ENCODE measurements at regions not wholly inside any gene's neighbourhood (a gene's known extent, or its start where the extent isn't known, plus 50 kb on each side); places are given as distances from the start of the nearest gene placed in this dataset.

DNA sequence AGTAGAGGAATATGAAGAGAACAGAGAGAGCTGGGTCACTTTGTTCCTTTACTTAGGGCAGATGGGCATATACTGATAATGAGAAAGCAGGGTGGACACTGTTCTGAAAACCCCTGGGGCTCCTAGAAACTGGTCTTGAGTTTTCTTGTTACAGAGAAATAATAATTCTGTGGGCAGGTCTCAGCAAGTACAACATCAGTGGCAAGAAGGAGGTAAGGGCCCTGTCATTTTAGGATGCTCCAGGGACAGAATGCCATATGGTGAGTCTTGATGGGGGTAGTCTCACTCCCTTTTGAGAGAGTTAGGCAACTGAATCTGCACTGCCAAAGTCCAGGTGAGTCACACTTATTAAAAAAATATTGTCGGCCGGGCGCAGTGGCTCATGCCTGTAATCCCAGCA lies 102.3 kb downstream of the KCNJ2 start:
- Histone ChIP-seq H3K9me2 (ENCODE audit: low read depth, low read length) (no peaks in the 10 kb centered on the region), H3K4me2 (ENCODE audit: low read length) (no peak overlapping the region), H3K79me2 (ENCODE audit: insufficient read depth, low read length) (no peaks in the 10 kb centered on the region), H3K27ac (ENCODE audit: low read depth, low read length, poor library complexity, severe bottlenecking) (no peak overlapping the region), H3K4me1 (ENCODE audit: insufficient read depth, low read length, severe bottlenecking) (no peaks in the 10 kb centered on the region), H2AFZ (ENCODE audit: low read length) (no peak overlapping the region), H3K36me3 (ENCODE audit: insufficient read depth, low read length) (no peaks in the 10 kb centered on the region), H3F3A (ENCODE audit: insufficient read depth, low read length) (no peaks in the 10 kb centered on the region), H3K9ac (ENCODE audit: low read length) (no peak overlapping the region), H3K9me3 (ENCODE audit: low read length) (no peaks in the 10 kb centered on the region), H3K4me3 (ENCODE audit: low read depth, low read length, poor library complexity, severe bottlenecking) (no peak overlapping the region), H3K27me3 (ENCODE audit: insufficient read depth, low read length) (no peaks in the 10 kb centered on the region), H4K20me1 (ENCODE audit: insufficient read depth, low read length) (no peaks in the 10 kb centered on the region)
- no peak for TF ChIP-seq EZH2 (IDR thresholded peaks at IDR 0.05; ENCODE audit: borderline replicate concordance, low read length)
- TF ChIP-seq, protein P1, sequence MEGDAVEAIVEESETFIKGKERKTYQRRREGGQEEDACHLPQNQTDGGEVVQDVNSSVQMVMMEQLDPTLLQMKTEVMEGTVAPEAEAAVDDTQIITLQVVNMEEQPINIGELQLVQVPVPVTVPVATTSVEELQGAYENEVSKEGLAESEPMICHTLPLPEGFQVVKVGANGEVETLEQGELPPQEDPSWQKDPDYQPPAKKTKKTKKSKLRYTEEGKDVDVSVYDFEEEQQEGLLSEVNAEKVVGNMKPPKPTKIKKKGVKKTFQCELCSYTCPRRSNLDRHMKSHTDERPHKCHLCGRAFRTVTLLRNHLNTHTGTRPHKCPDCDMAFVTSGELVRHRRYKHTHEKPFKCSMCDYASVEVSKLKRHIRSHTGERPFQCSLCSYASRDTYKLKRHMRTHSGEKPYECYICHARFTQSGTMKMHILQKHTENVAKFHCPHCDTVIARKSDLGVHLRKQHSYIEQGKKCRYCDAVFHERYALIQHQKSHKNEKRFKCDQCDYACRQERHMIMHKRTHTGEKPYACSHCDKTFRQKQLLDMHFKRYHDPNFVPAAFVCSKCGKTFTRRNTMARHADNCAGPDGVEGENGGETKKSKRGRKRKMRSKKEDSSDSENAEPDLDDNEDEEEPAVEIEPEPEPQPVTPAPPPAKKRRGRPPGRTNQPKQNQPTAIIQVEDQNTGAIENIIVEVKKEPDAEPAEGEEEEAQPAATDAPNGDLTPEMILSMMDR (IDR thresholded peaks at IDR 0.05; ENCODE audit: low read length): no peak

DNA sequence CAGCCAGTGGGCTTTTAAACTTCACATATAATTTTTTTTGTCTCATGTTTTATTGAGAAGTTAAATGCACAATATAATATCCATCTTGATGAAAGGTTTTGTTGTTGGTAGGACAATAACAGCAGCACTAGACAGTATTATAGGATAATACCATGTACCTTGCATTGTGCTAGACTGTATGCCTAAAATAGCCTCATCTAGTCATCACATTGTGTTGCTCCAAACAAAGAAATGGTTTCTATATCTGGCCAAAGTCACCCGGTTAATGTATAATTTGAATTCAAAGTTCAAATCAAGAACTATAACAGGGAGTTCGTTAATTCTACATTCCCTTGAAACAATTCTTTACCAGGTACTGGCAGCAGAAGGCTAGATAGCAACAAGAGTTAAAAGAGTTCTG lies 104.9 kb downstream of the KCNJ2 start:
- Histone ChIP-seq H3K79me2 (ENCODE audit: insufficient read depth, low read length) (no peaks in the 10 kb centered on the region), H3K9ac (ENCODE audit: low read length) (no peak overlapping the region), H3K4me3 (ENCODE audit: low read depth, low read length, poor library complexity, severe bottlenecking) (no peak overlapping the region), H3K9me2 (ENCODE audit: low read depth, low read length) (no peaks in the 10 kb centered on the region), H3K27ac (ENCODE audit: low read depth, low read length, poor library complexity, severe bottlenecking) (no peak overlapping the region), H3K4me1 (ENCODE audit: insufficient read depth, low read length, severe bottlenecking) (no peaks in the 10 kb centered on the region), H3K9me3 (ENCODE audit: low read length) (no peaks in the 10 kb centered on the region), H2AFZ (ENCODE audit: low read length) (no peak overlapping the region), H3F3A (ENCODE audit: insufficient read depth, low read length) (no peaks in the 10 kb centered on the region), H3K36me3 (ENCODE audit: insufficient read depth, low read length) (no peaks in the 10 kb centered on the region), H4K20me1 (ENCODE audit: insufficient read depth, low read length) (no peaks in the 10 kb centered on the region), H3K4me2 (ENCODE audit: low read length) (no peak overlapping the region), H3K27me3 (ENCODE audit: insufficient read depth, low read length) (no peaks in the 10 kb centered on the region)
- no peak for TF ChIP-seq EZH2 (IDR thresholded peaks at IDR 0.05; ENCODE audit: borderline replicate concordance, low read length)
- TF ChIP-seq, protein P1 (IDR thresholded peaks at IDR 0.05; ENCODE audit: low read length): no peak

DNA sequence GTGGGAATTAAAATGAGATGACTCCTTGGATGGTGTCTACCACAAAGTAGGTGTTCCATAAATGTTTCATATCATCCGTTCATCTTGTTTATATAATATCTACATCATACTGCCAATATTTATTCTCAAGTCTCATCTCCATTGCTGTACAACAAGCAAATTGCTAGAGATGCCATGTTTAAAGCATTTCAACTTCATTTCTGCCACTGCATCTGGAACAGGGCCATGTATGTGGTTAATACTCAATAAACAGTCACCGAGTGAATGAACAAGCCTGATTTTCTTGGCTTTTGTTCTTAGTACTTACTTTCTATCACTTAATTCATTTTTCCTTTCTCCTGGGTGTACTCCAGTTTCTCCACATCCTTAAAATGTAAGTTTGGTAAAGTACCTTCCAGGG lies 107.6 kb downstream of the KCNJ2 start:
- H3K9me2 ChIP-seq (ENCODE audit: low read depth, low read length): no peaks in the 10 kb centered on the region

More for the DNA sequence above, 107.6 kb downstream of the KCNJ2 start:
- no peak for TF ChIP-seq EZH2 (IDR thresholded peaks at IDR 0.05; ENCODE audit: borderline replicate concordance, low read length)
- TF ChIP-seq, protein P1 (IDR thresholded peaks at IDR 0.05; ENCODE audit: low read length): no peak
- Histone ChIP-seq H3K79me2 (ENCODE audit: insufficient read depth, low read length) (no peaks in the 10 kb centered on the region), H2AFZ (ENCODE audit: low read length) (no peak overlapping the region), H3K9me3 (ENCODE audit: low read length) (no peaks in the 10 kb centered on the region), H3K9ac (ENCODE audit: low read length) (no peak overlapping the region), H3K27me3 (ENCODE audit: insufficient read depth, low read length) (no peaks in the 10 kb centered on the region), H3K4me3 (ENCODE audit: low read depth, low read length, poor library complexity, severe bottlenecking) (no peak overlapping the region), H3K27ac (ENCODE audit: low read depth, low read length, poor library complexity, severe bottlenecking) (no peak overlapping the region), H3K36me3 (ENCODE audit: insufficient read depth, low read length) (no peaks in the 10 kb centered on the region), H4K20me1 (ENCODE audit: insufficient read depth, low read length) (no peaks in the 10 kb centered on the region), H3F3A (ENCODE audit: insufficient read depth, low read length) (no peaks in the 10 kb centered on the region), H3K4me1 (ENCODE audit: insufficient read depth, low read length, severe bottlenecking) (no peaks in the 10 kb centered on the region), H3K4me2 (ENCODE audit: low read length) (no peak overlapping the region)

All from OCI-LY1 (cell line).